Liver (tissue), 7 donors: ENCODE measurements at regions not wholly inside any gene's neighbourhood (a gene's known extent, or its start where the extent isn't known, plus 50 kb on each side); places are given as distances from the start of the nearest gene placed in this dataset.
A peak's percentile ranks its signal among the peaks of the same experiment; 100 is the strongest.

Source experiments
- DNase-seq: peaks from one replicate; pipeline ENCODE4 v3.0.0-alpha.2; 2017; ENCODE audit warnings: low spot score
- H3K27ac ChIP-seq, 2 donors: one replicate each; pipeline ENCODE4 v1.7.0; 2013; ENCODE audit warnings: inconsistent platforms in 2 of 2, low read length in 2 of 2, control low read depth in 1 of 2, low read depth in 1 of 2, mild to moderate bottlenecking in 1 of 2
- H3K27me3 ChIP-seq, 4 donors: one replicate each; pipeline versions ENCODE4 v1.6.1 to v1.7.0; 2013; ENCODE audit warnings: low read length in 3 of 4, inconsistent platforms in 1 of 4, mild to moderate bottlenecking in 1 of 4, moderate library complexity in 1 of 4; ENCODE audit not compliant: control insufficient read depth in 4 of 4, insufficient read depth in 4 of 4
- H3K36me3 ChIP-seq, 4 donors: one replicate each; pipeline versions ENCODE4 v1.6.1 to v1.7.0; 2013; ENCODE audit warnings: low read length in 3 of 4, mild to moderate bottlenecking in 3 of 4, low read depth in 1 of 4, moderate library complexity in 1 of 4; ENCODE audit not compliant: control insufficient read depth in 4 of 4, insufficient read depth in 3 of 4
- H3K4me1 ChIP-seq, 4 donors: one replicate each; pipeline versions ENCODE4 v1.6.1 to v1.7.0; 2013; ENCODE audit warnings: low read length in 3 of 4, mild to moderate bottlenecking in 3 of 4, moderate library complexity in 1 of 4; ENCODE audit not compliant: control insufficient read depth in 4 of 4, insufficient read depth in 4 of 4
- H3K4me3 ChIP-seq, 3 donors: one replicate each; pipeline versions ENCODE4 v1.6.1 to v1.7.0; 2013; ENCODE audit warnings: low read length in 3 of 3, control low read depth in 1 of 3, low read depth in 1 of 3, mild to moderate bottlenecking in 1 of 3
- H3K9ac ChIP-seq, 2 donors: one replicate each; pipeline ENCODE4 v1.7.0; 2013; ENCODE audit warnings: low read length in 2 of 2, mild to moderate bottlenecking in 2 of 2, moderate library complexity in 2 of 2, control low read depth in 1 of 2, low read depth in 1 of 2
- H3K9me3 ChIP-seq, 4 donors: one replicate each; pipeline versions ENCODE4 v1.6.1 to v1.7.0; 2013; ENCODE audit warnings: low read length in 3 of 4; ENCODE audit not compliant: control insufficient read depth in 4 of 4
- ATF3 ChIP-seq: IDR thresholded peaks from 2 replicates; pipeline ENCODE4 v1.6.1; 2016; ENCODE audit warnings: antibody characterized with exemption
- FOXA1 ChIP-seq: IDR thresholded peaks from 2 replicates; pipeline ENCODE4 v1.6.1; 2016; ENCODE audit warnings: antibody characterized with exemption
- FOXA2 ChIP-seq: IDR thresholded peaks from 2 replicates; pipeline ENCODE4 v1.6.1; 2016; ENCODE audit warnings: antibody characterized with exemption
- HNF4A ChIP-seq, 2 donors: conservative IDR thresholded peaks; 2 replicates each; pipeline ENCODE4 v1.6.1; 2016; ENCODE audit warnings: antibody characterized with exemption in 2 of 2, mild to moderate bottlenecking in 2 of 2
- JUND ChIP-seq, 2 donors: IDR thresholded peaks; 2 replicates each; pipeline ENCODE4 v1.6.1; 2016; ENCODE audit warnings: antibody characterized with exemption in 2 of 2
- NR2F2 ChIP-seq: IDR thresholded peaks from 2 replicates; pipeline ENCODE4 v1.6.1; 2016; ENCODE audit warnings: antibody characterized with exemption
- RAD21 ChIP-seq, 2 donors: IDR thresholded peaks; 2 replicates each; pipeline ENCODE4 v1.6.1; 2016; ENCODE audit warnings: antibody characterized with exemption in 2 of 2, mild to moderate bottlenecking in 2 of 2
- REST ChIP-seq: IDR thresholded peaks from 2 replicates; pipeline ENCODE4 v1.6.1; 2016; ENCODE audit warnings: antibody characterized with exemption, mild to moderate bottlenecking
- RXRA ChIP-seq, 2 donors: IDR thresholded peaks; 2 replicates each; pipeline ENCODE4 v1.6.1; 2017 to 2018; ENCODE audit warnings: antibody characterized with exemption in 2 of 2, mild to moderate bottlenecking in 1 of 2
- SP1 ChIP-seq: IDR thresholded peaks from 2 replicates; pipeline ENCODE4 v1.6.1; 2018; ENCODE audit warnings: antibody characterized with exemption, mild to moderate bottlenecking
- TAF1 ChIP-seq: conservative IDR thresholded peaks from 2 replicates; pipeline ENCODE4 v1.6.1; 2016; ENCODE audit warnings: antibody characterized with exemption, mild to moderate bottlenecking
- WGBS: extraction: QIAGEN DNeasy Blood & Tissue Kit; methylation state at CpG from one replicate; pipeline ENCODE4 v1.1.7; 2013; 5-methylcytosine and 5-hydroxymethylcytosine counted together
- donor health status: healthy.
- donor health status: healthy.
- donor health status: healthy.
- donor health status: healthy.

GRCh38 chr10:78871796-78872195 lies 197.0 kb upstream of the ZMIZ1 start:
- 94% methylated on average over 3 of the region's 3 CpGs for WGBS
- no peaks in the 10 kb centered on the region for H3K36me3 ChIP-seq

GRCh38 chr10:78873413-78873812 lies 195.4 kb upstream of the ZMIZ1 start:
- no peaks in the 10 kb centered on the region for H3K4me1 ChIP-seq
- 91% methylated on average over 5 of the region's 5 CpGs for WGBS
- no peak for DNase-seq
- H3K9ac ChIP-seq: no peak overlapping the region
- H3K4me3 ChIP-seq: no peak overlapping the region
- no peaks in the 10 kb centered on the region for H3K27me3 ChIP-seq
- H3K36me3 ChIP-seq: no peaks in the 10 kb centered on the region
- H3K27ac ChIP-seq: no peak overlapping the region
- no peak for TF ChIP-seq SP1
- H3K9me3 ChIP-seq: no peaks in the 10 kb centered on the region

More at GRCh38 chr10:78871796-78872195, 197.0 kb upstream of the ZMIZ1 start:
- no peak overlapping the region for H3K9ac ChIP-seq
- H3K27ac ChIP-seq: no peak overlapping the region
- DNase-seq: peak; percentile 8
- no peak overlapping the region for H3K4me3 ChIP-seq
- TF ChIP-seq ATF3: no peak
- TF ChIP-seq HNF4A (conservative IDR thresholded peaks at IDR 0.05): no peak
- no peak for TF ChIP-seq RAD21 (IDR thresholded peaks at IDR 0.05)
- no peaks in the 10 kb centered on the region for H3K27me3 ChIP-seq
- no peaks in the 10 kb centered on the region for H3K9me3 ChIP-seq
- no peaks in the 10 kb centered on the region for H3K4me1 ChIP-seq

- Histone ChIP-seq H3K9me3 (no peaks in the 10 kb centered on the region), H3K27me3 (no peaks in the 10 kb centered on the region), H3K4me3 (no peak overlapping the region), H3K9ac (no peak overlapping the region), H3K36me3 (no peaks in the 10 kb centered on the region), H3K27ac (no peak overlapping the region), H3K4me1 (peaks cover 0 to 1% (median 0%) of the 10 kb centered on the region in 4 donors)
- 88% methylated on average over 2 of the region's 2 CpGs for WGBS
- peak; percentile 2 for DNase-seq
- TF ChIP-seq JUND (IDR thresholded peaks at IDR 0.05): no peak
- no peak for TF ChIP-seq RXRA (IDR thresholded peaks at IDR 0.05)
- TF ChIP-seq FOXA1: no peak
- TF ChIP-seq NR2F2: no peak
- TF ChIP-seq REST: no peak
- no peak for TF ChIP-seq TAF1
- no peak for TF ChIP-seq FOXA2
- TF ChIP-seq HNF4A (conservative IDR thresholded peaks at IDR 0.05): no peak
- no peak for TF ChIP-seq ATF3
These were observed 193.4 kb upstream of the ZMIZ1 start for GRCh38 chr10:78875331-78875877.
